T-helper 1 cell treated with Interleukin-12 subunit alpha and Interleukin-12 subunit beta and Interleukin-4 antibody, amounts not matched to agents 30 ng/mL and 1 ng/mL, for 36 hours (primary cell): ENCODE measurements at regions not wholly inside any gene's neighbourhood (a gene's known extent, or its start where the extent isn't known, plus 50 kb on each side); places are given as distances from the start of the nearest gene placed in this dataset.

Source experiments
- intact Hi-C: fragments of 100-400 bp; cut with micrococcal nuclease; formaldehyde crosslinking; loops from one replicate; pipeline ENCODE4 v1.15.1; 2024

GRCh38 chr7:17120756-17121155 lies 177.7 kb upstream of the AHR start:
- intact Hi-C loops: no loop called here

GRCh38 chr7:17121671-17122070 lies 176.8 kb upstream of the AHR start:
- intact Hi-C loops: no loop called here

DNA sequence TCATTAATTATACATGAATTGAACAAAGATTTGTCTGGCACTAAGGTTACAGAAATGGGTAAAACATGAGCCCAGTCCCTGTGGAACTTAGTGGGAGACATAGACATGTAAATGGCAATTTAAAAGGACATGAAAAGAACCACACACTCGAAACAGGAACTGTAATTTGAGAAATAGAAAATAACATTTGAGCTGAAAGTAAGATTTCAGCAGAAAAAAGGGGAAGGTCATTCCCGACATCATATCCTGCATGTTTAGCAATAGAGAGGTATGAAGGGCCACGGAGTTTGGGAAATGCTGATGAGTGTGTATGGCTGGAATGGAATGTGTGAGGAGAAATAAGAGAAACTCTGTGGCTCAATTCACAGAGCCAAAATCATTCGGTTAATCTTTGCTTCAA lies 175.4 kb upstream of the AHR start:
- intact Hi-C loops: no loop called here

GRCh38 chr7:17126413-17127268 lies 171.8 kb upstream of the AHR start:
- intact Hi-C loops: no loop called here

- intact Hi-C loops: no loop called here
Observed at GRCh38 chr7:17129218-17129617, 169.2 kb upstream of the AHR start.

DNA sequence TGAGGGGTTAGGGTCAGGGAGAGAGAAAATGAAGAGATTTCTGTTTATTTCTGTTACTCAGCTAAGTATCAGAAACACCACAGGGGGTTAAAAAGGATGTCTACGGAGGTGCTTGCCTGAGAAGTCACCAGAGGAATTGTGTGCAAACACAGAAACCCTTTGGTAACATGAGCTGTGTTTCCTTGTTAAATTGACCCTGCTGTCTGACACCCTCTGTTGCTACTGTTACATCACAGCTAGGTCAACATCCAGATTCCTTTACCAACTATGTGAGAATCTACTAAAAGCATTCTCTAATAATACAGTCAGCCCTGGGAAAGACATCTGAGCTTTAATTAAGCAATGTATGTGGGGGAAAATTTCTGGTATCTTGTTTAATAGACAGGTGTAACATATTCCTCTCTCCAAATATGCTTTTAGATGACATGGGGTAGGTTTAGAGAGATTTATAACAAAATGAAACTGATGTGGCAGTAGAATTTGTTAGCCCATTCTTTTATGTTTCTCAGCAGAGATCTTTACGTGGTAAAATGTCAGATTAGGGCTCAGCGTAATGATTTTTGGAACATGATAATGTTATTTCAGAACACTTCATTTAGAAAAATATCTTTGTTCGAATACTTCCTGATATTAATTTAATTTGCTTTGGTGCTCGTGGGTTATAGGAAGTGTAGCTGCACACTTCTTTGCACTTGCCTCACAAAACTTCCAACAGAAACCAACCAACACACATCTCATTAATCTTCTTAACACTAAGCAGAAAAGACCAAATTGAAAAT lies 168.0 kb upstream of the AHR start:
- intact Hi-C loops: loop anchor here (10.0 kb wide), 1 partner anchor 1724 kb away; no protein-coding TSS in a partner anchor

- intact Hi-C loops: loop anchor here (10.0 kb wide), 1 partner anchor 1724 kb away; no protein-coding TSS in a partner anchor
Observed at GRCh38 chr7:17131060-17131345, 167.4 kb upstream of the AHR start.

DNA sequence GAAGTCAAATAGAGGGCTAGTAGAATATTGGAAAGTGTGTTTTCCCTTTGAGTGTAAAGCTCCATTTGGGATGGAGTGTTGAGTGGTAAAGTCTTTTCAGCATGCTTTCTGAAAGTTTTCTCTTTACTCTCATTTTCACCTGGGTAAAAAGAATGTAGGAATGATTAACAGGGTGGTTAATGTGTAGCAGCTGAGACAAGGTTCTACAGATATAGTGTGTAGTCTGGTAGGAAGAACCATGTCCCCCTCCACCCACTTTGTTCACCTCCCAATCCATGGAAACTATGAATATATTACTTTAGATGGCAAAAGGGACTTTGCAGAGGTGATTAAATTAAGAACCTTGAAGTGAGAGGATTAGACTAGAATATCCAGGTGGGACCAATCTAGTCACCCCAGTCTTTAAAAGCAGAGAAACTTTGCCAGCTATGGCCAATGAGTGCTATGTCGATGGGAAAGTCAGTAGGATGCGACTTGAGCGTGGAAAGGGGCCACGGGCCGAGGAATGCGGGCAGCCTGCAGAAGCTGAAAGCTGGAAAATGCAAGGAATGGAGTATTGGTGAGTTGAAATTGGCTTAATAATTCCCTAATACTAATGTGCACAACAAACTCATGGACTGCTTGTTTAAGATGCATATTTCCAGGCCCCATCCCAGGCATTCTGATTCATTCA lies 166.3 kb upstream of the AHR start:
- intact Hi-C loops: loop anchor here (10.0 kb wide), 1 partner anchor 1723 kb away; no protein-coding TSS in a partner anchor

DNA sequence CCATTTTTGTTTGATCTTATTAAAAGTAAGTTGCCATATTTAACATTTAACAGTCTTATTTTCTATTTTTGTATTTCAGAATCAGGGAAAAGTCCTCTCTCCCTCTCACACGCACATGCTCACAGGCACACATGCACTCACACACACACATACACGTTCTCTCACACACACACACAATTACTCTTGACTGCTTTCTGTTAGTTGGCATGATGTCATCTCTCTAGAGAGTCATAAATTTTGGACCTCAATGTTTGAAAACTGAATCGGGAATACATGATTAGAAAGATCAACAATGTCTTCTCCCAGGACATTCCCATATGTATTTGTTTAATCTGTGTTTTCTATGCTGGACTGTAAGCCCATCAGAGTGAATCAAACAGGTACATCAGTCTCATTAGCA lies 165.7 kb upstream of the AHR start:
- intact Hi-C loops: loop anchor here (10.0 kb wide), 1 partner anchor 1722 kb away; no protein-coding TSS in a partner anchor

DNA sequence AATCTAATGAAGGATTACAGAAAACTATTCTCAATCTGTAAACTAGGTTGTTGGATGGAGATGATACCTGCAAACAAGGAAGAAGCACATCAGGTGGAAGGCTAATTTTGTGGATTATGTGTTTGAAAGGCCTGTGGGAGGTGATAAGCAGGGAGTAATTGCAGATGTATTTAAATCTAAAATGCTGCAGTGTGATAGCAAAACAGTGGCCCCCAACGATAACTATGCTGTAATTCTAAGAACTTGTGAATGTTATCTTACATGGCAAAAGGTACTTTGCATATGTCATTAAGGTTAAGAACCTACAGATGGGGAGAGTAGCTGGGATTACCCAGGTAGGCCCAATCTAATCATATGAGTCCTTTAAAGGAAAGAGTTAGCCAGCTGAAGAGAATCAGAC lies 164.5 kb upstream of the AHR start:
- intact Hi-C loops: loop anchor here (10.0 kb wide), 1 partner anchor 1721 kb away; no protein-coding TSS in a partner anchor

DNA sequence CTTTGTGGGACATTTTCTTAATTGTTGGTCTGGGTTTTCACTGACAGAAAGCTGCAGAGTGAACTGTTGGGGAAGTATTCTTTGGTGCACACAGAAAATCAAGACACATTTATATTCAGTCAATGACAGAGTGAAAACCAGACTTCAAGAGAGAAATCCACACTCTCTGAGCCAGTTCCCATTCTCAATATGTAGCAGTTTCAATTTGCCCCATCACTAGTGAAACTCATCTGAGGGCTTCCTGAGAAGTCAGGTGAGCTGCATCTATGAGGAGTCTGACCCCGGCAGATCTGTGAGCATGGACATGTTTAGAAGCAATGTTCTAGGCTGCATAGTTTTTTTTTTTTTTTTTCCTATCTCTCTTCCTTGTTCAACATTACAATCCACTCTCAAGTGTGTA lies 163.7 kb upstream of the AHR start:
- intact Hi-C loops: loop anchor here (5.0 to 10.0 kb wide), 3 partner anchors 92 to 1720 kb away; partner anchors contain the start of gene SNX13

- intact Hi-C loops: loop anchor here (5.0 to 10.0 kb wide), 3 partner anchors 94 to 1719 kb away; partner anchors contain the start of gene SNX13
Observed at GRCh38 chr7:17136126-17136525, 162.3 kb upstream of the AHR start.

DNA sequence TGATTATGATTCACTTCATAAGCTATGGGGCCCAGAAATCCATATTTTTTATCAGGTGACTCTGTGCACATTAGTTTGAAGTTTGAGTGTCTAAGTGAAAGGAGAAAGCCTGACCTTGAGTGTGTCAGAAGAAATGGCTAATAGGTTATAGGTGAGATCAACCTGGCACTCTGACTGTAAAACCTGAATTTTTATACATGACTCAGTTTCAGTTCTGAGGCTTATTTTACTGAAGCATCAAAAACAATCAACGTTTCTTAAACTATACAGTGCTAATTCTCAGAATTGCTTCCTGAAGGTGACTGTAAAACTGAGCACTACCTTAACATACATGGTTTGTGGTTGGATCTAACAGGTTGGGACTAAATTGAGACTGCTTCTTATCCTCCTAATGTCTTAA lies 159.4 kb upstream of the AHR start:
- intact Hi-C loops: loop anchor here (1.0 to 10.0 kb wide), 6 partner anchors 20 to 1716 kb away; partner anchors contain the start of gene SNX13

- intact Hi-C loops: loop anchor here (5.0 kb wide), 5 partner anchors 138 to 718 kb away; partner anchors contain the start of genes ANKMY2, BZW2 and CRPPA
Observed at GRCh38 chr7:17140406-17140805, 158.0 kb upstream of the AHR start.

GRCh38 chr7:17142831-17143541 lies 155.5 kb upstream of the AHR start:
- intact Hi-C loops: loop anchor here (5.0 kb wide), 5 partner anchors 141 to 721 kb away; partner anchors contain the start of genes ANKMY2, BZW2 and CRPPA

GRCh38 chr7:17144322-17144721 lies 154.1 kb upstream of the AHR start:
- intact Hi-C loops: loop anchor here (1.0 to 5.0 kb wide), 7 partner anchors 9 to 722 kb away; partner anchors contain the start of genes ANKMY2, BZW2 and CRPPA

DNA sequence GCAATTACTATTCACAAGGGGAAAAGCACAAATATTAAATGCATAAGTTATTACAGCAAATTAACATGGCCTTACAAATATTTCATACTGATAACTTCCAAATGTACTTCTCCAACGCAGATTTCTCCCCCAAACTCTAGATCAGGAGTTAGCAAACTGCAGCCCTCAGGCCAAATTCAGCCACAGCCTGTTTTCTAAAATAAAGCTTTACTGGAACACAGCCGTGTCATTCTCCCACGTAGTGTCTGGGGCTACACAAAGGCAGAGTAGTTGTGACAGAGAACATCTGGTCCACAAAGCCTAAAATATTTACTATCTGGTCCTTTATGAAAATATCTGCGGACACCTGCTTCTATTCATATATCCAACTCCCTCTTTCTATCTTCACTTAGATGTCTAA lies 151.8 kb upstream of the AHR start:
- intact Hi-C loops: no loop called here

DNA sequence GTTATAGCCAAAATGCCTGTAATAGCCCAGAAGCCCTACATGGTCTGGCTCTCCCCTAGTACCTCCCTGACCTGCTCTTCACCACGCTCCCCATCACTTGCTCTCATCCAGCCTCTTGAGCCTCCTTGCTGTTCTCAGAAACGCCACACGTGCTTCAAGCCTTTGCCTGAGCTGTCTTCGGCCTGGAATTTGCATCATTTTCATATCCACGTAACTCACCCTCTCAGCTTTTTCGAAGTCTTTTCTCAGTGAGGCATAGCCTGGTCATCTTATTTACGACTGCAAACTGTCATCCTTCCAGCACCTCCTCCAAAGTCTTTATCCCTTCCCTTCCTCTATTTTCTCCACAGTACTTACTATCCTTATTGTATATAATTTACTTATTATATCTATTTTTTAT lies 151.0 kb upstream of the AHR start:
- intact Hi-C loops: no loop called here

DNA sequence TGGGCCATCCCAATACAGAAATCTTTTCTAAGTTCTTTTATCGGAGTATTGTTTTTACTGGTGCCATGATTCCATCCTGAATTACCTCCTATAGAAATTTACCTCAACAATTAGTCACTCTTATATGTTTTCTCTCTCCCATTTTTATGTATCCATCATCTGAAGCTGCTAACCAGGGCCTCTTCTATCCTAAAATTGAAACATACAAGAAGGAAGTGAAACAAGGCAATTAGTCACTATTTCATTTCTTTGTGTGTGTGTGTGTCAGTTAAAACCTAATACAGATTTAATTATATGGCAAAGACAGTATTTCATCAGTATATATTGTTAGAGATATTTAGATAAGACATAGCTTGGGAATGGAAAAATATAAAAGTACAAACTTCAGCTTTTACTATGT lies 148.4 kb upstream of the AHR start:
- intact Hi-C loops: no loop called here

- intact Hi-C loops: loop anchor here (1.0 kb wide), 1 partner anchor 8 kb away; no protein-coding TSS in a partner anchor
Observed at GRCh38 chr7:17152721-17153120, 145.7 kb upstream of the AHR start.
